ENCODE measurements at regions not wholly inside any gene's neighbourhood (a gene's known extent, or its start where the extent isn't known, plus 50 kb on each side); places are given as distances from the start of the nearest gene placed in this dataset.

DNA sequence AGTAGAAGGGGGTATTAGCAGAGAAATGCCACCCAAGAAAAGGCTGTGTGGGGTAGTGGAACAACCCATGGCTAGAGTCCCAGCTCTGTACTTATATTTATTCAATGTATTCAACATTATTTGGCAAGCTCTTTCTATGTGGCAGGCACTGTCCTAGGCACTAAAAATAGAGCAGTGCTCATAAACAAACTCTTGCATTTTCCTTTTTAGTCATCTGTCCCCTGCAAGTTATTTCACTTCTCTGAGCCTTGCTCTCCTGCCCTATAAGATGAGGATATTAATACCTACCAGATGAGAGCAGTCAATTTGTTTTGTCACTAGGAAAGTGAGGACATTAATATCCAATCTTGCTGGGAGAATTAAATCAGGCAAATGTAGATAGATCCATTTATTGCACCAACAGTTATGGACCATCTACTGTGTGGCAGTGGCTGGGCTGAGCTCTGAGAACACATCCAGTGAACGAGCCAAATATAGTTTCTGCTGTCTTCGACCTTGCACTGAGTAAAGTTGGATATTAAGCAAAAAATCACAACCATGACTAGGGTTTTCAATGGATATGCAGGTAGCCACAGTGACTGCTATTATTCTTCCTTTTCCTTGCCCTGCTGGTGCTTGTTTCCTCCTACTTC, 314.3 kb upstream of the TBX3 start:
- Mint-ChIP-seq H3K27me3 (ENCODE audit: low read depth) (no peaks in the 10 kb centered on the region), H3K4me3 (no peak overlapping the region), H3K36me3 (ENCODE audit: insufficient read depth) (no peaks in the 10 kb centered on the region), H3K9me3 (peaks cover 3% of the 10 kb centered on the region), H3K4me1 (ENCODE audit: low read depth) (no peaks in the 10 kb centered on the region)
- ATAC-seq, result no peak
- no peak for DNase-seq

DNA sequence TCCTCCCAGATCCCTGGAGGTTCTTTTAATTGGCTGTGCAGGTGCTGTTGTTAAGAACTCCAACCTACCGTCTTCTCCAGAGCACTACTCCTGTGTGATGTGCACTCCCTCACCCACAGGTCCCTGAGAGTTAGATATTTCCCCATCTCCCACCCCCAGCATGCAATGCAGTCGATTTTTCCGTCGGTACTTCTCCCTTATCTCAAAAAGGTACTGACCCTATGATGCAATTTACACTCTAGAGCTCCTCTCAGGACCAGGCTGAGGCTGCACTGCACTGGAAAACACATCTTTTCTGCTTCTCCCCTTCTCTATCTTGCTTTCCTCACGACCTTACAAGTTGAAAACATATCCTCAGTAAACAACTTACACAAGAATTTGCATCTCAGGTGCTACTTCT, 312.4 kb upstream of the TBX3 start:
- Mint-ChIP-seq H3K27me3 (ENCODE audit: low read depth) (no peaks in the 10 kb centered on the region), H3K4me1 (ENCODE audit: low read depth) (no peaks in the 10 kb centered on the region), H3K36me3 (ENCODE audit: insufficient read depth) (no peaks in the 10 kb centered on the region), H3K4me3 (no peak overlapping the region), H3K9me3 (peaks cover 3% of the 10 kb centered on the region)
- ATAC-seq (no peak), DNase-seq (no peak)

DNA sequence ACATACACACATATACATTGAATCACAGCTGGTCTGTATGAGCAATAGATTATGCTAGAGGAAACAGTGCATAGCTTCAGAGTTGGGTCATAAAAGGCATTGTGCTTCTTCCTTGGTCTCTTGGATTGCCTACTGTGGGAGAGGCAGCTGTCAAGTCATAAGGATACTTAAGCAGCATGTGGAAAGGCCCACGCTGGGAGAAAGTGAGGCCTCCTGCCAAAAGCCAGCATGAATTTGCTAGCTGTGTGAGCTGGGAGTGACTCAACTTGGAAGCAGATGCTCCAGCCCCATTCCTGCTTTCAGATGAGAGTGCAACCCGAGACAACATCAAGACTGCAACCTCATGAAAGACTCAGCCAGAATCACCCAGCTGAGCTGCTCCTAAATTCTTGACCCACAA, 311.9 kb upstream of the TBX3 start:
- H3K27me3 Mint-ChIP-seq (ENCODE audit: low read depth), result no peaks in the 10 kb centered on the region
- ATAC-seq, result no peak
- DNase-seq, result no peak
- no peaks in the 10 kb centered on the region for H3K4me1 Mint-ChIP-seq (ENCODE audit: low read depth)
- peaks cover 3% of the 10 kb centered on the region for H3K9me3 Mint-ChIP-seq
- no peaks in the 10 kb centered on the region for H3K36me3 Mint-ChIP-seq (ENCODE audit: insufficient read depth)
- no peak overlapping the region for H3K4me3 Mint-ChIP-seq

DNA sequence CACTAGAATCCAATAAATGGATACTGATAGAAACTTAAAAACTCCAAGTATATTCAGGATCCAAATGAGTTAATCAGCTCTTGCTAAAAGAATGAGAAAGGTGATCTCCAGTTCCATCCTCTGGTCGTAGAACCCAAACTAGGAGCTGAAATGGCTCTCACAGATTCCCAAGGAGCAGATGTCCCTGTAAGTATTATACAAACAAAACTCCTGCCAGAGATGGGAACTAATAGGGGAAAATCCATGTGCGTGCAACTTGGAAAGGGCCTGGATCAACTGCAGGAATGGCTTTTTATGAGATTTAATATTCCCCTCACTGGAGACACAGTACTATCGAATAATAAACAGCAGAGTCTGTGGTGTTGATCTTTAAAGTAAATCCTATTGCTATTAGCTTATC, 309.2 kb upstream of the TBX3 start:
- ATAC-seq, result no peak
- Mint-ChIP-seq H3K4me3 (no peak overlapping the region), H3K4me1 (ENCODE audit: low read depth) (no peaks in the 10 kb centered on the region)

DNA sequence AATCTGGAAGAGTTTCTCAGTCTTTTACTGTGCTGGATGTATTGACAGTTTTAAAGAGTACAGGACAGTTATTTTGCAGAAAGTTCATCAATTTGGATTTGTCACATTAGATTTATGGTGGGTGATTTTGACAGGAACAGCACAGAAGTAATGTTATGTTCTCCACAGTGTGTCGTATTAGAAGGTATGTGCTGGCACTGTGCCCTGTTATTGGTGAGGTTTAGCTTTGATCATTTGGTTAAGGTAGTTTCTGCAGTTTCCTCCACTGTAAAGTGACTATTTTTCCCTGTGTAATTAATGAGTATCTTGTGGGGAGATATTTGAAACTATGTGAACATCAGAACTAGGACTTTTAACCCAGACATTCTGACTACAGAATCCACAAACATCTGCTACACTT, 308.5 kb upstream of the TBX3 start:
- no peak overlapping the region for H3K4me3 Mint-ChIP-seq
- H3K36me3 Mint-ChIP-seq (ENCODE audit: insufficient read depth), result no peaks in the 10 kb centered on the region
- no peak for ATAC-seq
- H3K9me3 Mint-ChIP-seq, result peaks cover 6% of the 10 kb centered on the region
- H3K27me3 Mint-ChIP-seq (ENCODE audit: low read depth), result no peaks in the 10 kb centered on the region
- no peak for DNase-seq
- no peaks in the 10 kb centered on the region for H3K4me1 Mint-ChIP-seq (ENCODE audit: low read depth)

More for the DNA sequence above, 309.2 kb upstream of the TBX3 start:
- Mint-ChIP-seq H3K9me3 (peaks cover 6% of the 10 kb centered on the region), H3K27me3 (ENCODE audit: low read depth) (no peaks in the 10 kb centered on the region), H3K36me3 (ENCODE audit: insufficient read depth) (no peaks in the 10 kb centered on the region)
- DNase-seq, result no peak

DNA sequence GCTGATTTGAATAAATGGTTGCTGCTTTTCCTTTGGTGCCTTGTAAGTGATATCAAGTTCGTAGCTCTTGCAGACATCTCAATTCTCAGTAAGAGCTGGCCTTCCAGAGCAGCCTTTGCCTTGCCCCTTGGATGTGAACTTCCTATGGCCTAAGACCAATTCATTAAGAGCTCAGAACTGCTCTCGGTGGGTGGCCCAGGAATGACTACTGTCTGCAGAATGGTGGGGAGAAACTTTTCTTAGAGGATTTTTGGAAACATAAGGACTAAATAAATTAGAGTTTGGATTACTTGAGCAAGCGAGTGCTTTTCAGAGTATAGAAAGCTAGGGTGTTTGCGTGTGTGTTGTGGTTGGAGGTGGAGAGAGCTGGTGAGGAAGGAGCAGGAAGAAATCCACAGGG, 306.4 kb upstream of the TBX3 start:
- no peak overlapping the region for H3K4me3 Mint-ChIP-seq
- no peaks in the 10 kb centered on the region for H3K27me3 Mint-ChIP-seq (ENCODE audit: low read depth)
- peaks cover 3% of the 10 kb centered on the region for H3K9me3 Mint-ChIP-seq
- DNase-seq (no peak), ATAC-seq (no peak)
- H3K36me3 Mint-ChIP-seq (ENCODE audit: insufficient read depth), result no peaks in the 10 kb centered on the region
- H3K4me1 Mint-ChIP-seq (ENCODE audit: low read depth), result no peaks in the 10 kb centered on the region

DNA sequence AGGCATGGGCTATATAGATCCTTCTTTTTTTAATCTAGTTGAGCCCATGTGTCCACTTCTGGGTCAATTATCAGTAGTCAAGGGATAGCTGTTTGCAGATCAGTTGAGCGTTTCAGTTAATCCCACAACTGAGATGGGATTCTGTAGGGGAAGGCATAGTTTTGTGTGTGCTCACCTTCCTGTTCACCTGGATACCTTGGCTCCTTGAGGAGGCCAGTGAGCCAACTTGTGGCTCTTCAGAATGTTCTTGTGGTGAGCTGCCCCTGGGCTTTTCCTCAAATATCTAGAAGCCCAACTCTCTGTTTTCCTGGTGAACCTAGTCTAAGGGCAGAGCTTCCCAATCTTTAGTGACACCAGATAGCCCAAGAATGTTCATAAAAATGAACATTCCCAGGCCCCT, 302.9 kb upstream of the TBX3 start:
- Mint-ChIP-seq H3K9me3 (peaks cover 6% of the 10 kb centered on the region), H3K27me3 (ENCODE audit: low read depth) (no peaks in the 10 kb centered on the region), H3K4me3 (no peak overlapping the region), H3K4me1 (ENCODE audit: low read depth) (no peaks in the 10 kb centered on the region), H3K36me3 (ENCODE audit: insufficient read depth) (no peaks in the 10 kb centered on the region)
- no peak for ATAC-seq
- DNase-seq, result no peak

DNA sequence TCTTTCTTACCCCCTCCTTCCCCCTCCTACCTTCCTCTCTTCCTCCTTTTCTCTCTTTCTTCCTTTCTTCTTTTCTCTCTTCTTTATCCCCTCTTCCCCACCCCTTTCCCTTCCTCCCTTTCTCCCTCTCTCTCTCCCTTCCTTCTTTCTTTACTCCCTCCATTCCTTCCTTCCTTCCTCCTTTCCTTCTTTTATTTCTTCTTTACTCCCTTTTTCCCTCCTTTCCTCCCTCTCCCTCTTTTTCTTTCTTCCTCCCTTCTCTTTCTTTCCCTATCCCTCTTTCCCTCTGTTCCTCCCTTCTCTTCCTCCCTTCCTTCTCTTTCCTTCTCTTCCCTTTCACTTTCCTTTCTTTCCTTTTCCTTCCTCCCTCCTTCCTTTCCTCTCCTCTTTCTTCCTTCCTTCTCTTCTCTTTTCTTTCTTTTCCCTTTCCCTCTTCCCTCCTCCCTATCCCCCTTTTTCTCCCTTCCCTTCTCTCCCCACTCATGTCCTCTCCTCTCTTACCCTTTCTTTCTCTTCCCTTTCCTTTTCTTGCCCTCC, 302.3 kb upstream of the TBX3 start:
- Mint-ChIP-seq H3K27me3 (ENCODE audit: low read depth) (no peaks in the 10 kb centered on the region), H3K9me3 (peaks cover 6% of the 10 kb centered on the region), H3K36me3 (ENCODE audit: insufficient read depth) (no peaks in the 10 kb centered on the region), H3K4me3 (no peak overlapping the region), H3K4me1 (ENCODE audit: low read depth) (no peaks in the 10 kb centered on the region)
- no peak for DNase-seq
- no peak for ATAC-seq

DNA sequence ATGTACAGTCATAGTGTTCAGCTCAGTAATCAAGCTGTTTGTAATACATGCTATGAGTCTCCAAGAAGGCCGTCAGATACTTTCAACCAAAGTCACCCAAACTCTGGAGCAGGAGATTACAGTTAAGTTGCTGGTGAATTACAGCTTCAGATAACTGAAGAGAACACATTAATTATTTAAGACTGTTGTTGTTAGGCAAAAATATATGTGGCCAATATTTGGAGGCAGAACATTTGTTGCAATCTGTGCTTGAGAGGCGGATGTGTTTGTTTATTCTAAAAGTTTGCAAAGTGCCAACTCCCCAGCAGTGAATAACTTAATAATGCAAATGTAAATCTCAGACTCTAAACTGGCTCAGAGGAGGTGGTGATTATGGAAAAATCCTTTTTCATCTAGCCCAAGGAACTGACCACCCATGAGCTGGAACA, 300.7 kb upstream of the TBX3 start:
- Mint-ChIP-seq H3K4me3 (no peak overlapping the region), H3K9me3 (peaks cover 10% of the 10 kb centered on the region), H3K27me3 (ENCODE audit: low read depth) (no peaks in the 10 kb centered on the region), H3K36me3 (ENCODE audit: insufficient read depth) (no peaks in the 10 kb centered on the region), H3K4me1 (ENCODE audit: low read depth) (no peaks in the 10 kb centered on the region)
- ATAC-seq (no peak), DNase-seq (no peak)

DNA sequence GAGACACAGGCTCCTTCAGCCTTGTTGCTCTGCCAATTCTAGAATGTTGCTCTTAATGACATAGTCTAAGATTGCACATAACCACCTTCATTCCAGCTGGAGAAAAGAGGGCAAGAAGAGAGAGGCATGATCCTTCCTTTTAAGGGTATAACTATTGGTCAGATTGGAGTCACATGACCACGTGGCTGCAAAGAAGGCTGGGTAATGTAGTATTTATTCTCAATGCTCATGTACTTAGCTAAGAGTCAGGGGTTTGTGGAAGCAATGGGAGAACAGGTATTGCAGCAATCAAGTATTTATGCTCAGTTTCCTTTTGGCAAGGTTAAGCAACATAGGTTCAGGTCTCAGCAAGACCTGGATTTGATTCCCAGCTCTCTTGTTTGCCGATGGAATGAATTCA, 298.8 kb upstream of the TBX3 start:
- ATAC-seq (no peak), DNase-seq (no peak)
- Mint-ChIP-seq H3K27me3 (ENCODE audit: low read depth) (no peaks in the 10 kb centered on the region), H3K4me1 (ENCODE audit: low read depth) (no peaks in the 10 kb centered on the region), H3K36me3 (ENCODE audit: insufficient read depth) (no peaks in the 10 kb centered on the region), H3K4me3 (no peak overlapping the region), H3K9me3 (peaks cover 12% of the 10 kb centered on the region)

DNA sequence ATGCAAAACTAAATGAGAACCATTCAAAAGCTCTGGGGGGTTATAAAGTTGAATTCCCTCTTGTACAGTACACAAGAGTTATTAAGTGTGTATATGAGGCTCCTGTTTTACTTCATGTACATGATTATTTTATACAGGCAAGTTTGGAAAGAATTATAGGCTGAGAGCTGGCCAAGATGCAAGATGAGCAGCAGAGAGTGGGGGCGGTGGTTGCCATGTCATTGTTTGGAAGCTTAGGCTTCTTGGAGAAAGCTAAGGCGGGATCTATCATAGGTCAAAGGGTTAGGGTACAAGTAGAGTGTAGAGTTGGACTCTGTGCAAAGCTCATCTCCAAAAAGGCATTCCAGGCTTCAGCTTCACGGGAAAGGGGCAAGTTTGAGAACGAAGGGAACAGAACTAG, 297.1 kb upstream of the TBX3 start:
- Mint-ChIP-seq H3K4me3 (no peak overlapping the region), H3K27me3 (ENCODE audit: low read depth) (no peaks in the 10 kb centered on the region), H3K36me3 (ENCODE audit: insufficient read depth) (no peaks in the 10 kb centered on the region), H3K9me3 (peaks cover 16% of the 10 kb centered on the region), H3K4me1 (ENCODE audit: low read depth) (no peaks in the 10 kb centered on the region)
- ATAC-seq (no peak), DNase-seq (no peak)

DNA sequence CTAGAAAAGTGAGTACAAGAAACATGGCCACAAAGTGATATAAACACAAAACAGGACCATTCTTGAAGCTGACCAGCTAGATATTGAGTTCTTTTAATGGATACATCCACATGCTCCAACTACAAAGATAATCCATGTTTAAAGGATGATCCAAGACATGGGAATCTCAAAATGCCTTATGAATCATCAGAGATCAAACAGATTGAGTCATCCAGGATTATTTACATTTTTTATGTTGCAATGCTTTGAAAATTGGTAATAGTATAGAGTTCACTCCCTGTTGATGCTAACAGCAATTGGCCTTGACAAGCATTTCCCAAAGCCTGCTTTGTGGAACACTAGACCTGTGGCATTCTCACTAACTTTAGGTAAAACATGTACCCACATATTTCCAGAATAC, 293.0 kb upstream of the TBX3 start:
- Mint-ChIP-seq H3K27me3 (ENCODE audit: low read depth) (no peaks in the 10 kb centered on the region), H3K4me1 (ENCODE audit: low read depth) (no peaks in the 10 kb centered on the region)

DNA sequence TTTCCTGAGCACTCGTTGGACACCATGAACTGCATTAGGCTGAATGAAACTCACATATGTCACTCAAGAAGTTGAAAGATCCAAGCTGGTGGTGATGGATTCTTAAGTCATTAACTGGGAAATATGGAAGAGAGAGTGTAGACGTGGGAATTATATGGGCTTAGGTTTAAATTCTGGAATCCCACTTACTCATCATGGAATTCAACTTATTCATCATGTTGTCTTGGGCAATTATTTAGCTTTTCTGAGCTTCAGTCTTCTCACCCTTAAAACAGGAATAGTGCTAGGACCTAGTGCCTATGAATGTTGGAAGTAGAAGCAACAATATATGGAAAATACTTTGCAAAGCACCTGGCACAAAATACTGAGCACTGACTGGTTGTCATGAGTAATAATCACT, 292.4 kb upstream of the TBX3 start:
- Mint-ChIP-seq H3K27me3 (ENCODE audit: low read depth) (no peaks in the 10 kb centered on the region), H3K9me3 (peaks cover 12% of the 10 kb centered on the region), H3K4me1 (ENCODE audit: low read depth) (no peaks in the 10 kb centered on the region), H3K36me3 (ENCODE audit: insufficient read depth) (no peaks in the 10 kb centered on the region), H3K4me3 (no peak overlapping the region)
- ATAC-seq, result no peak
- no peak for DNase-seq

More for the DNA sequence above, 293.0 kb upstream of the TBX3 start:
- H3K36me3 Mint-ChIP-seq (ENCODE audit: insufficient read depth), result no peaks in the 10 kb centered on the region
- H3K9me3 Mint-ChIP-seq, result peaks cover 12% of the 10 kb centered on the region
- DNase-seq (no peak), ATAC-seq (no peak)
- H3K4me3 Mint-ChIP-seq, result no peak overlapping the region

DNA sequence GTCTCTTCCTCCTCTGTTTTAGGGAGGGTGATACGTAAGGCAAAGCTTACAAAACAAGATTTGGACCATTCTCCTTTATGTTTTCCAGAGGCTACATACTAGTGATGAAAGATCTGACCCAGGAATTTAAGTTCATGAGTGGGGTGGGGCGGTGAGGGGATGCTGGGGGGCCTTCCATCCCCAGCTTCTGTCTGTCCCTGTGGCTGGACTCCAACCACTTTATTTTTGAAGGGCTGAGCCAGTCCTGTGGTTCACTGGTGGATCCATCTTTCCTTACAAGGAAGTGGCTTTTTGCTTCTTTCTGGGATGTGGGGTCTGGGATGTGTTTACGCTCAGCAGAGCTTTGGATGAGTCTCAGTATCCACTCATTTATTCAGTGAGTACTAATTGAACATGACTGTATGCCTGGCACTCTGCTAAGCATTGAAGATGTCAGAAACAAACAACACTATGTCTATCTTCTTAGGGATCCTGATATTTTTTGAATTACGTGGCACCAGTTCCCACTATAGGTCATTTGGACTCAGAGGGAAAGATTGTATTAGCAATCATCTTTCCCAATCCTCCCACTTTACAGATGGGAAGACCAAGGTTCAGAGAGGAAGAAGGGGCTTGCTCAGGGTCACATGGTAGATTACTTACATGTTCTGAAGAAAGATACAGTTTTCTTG, 291.8 kb upstream of the TBX3 start:
- Mint-ChIP-seq H3K4me1 (ENCODE audit: low read depth) (no peaks in the 10 kb centered on the region), H3K9me3 (peaks cover 12% of the 10 kb centered on the region), H3K36me3 (ENCODE audit: insufficient read depth) (no peaks in the 10 kb centered on the region), H3K27me3 (ENCODE audit: low read depth) (no peaks in the 10 kb centered on the region), H3K4me3 (no peak overlapping the region)
- DNase-seq (no peak), ATAC-seq (no peak)
